OCI-LY3 (cell line): ENCODE measurements at regions not wholly inside any gene's neighbourhood (a gene's known extent, or its start where the extent isn't known, plus 50 kb on each side); places are given as distances from the start of the nearest gene placed in this dataset.

ENCODE experiments used
- CTCF ChIP-seq: fragments of 200-600, 300-600 bp; sonication (generic); IDR thresholded peaks from 2 replicates; pipeline ENCODE4 v1.5.1; 2014; ENCODE audit warnings: antibody characterized with exemption, low read length, low read depth
- EZH2phosphoT487 ChIP-seq: fragments of 200-600 bp; shearing (Covaris generic); IDR thresholded peaks from 2 replicates; pipeline ENCODE4 v1.6.1; 2018; ENCODE audit warnings: antibody characterized with exemption, mixed run types, low read depth

GRCh38 chr4:74631988-74632387, 162.3 kb downstream of the BTC start:
- no peak for TF ChIP-seq CTCF
- TF ChIP-seq EZH2phosphoT487, result no peak
